ENCODE measurements at regions not wholly inside any gene's neighbourhood (a gene's known extent, or its start where the extent isn't known, plus 50 kb on each side); places are given as distances from the start of the nearest gene placed in this dataset.
A peak's percentile ranks its signal among the peaks of the same experiment; 100 is the strongest.
"Not testable (repeated sequence)": the region's sequence is repeated elsewhere in the genome, so short reads cannot be mapped to it uniquely, and the experiment has no call there.

DNA sequence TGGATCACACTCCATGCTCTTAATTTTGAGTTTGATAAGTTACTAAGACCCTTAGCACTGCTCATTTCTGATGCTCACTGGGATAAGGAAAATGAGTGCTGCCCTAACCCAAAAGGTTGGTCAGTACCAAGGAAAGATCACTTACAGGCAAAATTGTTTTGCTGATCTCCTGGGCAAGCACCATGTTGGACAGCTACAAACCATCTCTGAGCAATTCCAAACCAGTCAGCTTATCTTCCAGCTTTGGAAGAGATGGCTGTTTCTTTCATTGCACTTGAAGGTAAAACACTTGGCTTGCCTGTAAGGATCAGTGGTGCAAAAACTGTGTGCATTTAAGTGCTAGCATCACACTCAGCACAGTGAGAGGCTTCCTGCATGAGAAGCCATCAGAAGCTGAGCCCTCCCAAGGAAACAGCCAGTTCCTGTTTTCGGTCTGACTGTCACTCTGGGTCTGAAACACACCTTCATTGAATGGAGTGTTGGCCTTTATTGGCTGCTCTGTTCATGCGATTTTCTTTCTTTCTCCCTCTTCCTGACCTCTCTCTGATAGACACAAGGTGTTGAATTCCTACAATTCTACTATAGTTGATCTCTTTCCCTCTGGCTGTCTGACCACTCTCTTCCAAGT is 126.4 kb upstream of the GHITM start:
- TF ChIP-seq, protein P1, sequence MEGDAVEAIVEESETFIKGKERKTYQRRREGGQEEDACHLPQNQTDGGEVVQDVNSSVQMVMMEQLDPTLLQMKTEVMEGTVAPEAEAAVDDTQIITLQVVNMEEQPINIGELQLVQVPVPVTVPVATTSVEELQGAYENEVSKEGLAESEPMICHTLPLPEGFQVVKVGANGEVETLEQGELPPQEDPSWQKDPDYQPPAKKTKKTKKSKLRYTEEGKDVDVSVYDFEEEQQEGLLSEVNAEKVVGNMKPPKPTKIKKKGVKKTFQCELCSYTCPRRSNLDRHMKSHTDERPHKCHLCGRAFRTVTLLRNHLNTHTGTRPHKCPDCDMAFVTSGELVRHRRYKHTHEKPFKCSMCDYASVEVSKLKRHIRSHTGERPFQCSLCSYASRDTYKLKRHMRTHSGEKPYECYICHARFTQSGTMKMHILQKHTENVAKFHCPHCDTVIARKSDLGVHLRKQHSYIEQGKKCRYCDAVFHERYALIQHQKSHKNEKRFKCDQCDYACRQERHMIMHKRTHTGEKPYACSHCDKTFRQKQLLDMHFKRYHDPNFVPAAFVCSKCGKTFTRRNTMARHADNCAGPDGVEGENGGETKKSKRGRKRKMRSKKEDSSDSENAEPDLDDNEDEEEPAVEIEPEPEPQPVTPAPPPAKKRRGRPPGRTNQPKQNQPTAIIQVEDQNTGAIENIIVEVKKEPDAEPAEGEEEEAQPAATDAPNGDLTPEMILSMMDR (conservative IDR thresholded peaks at IDR 0.05; ENCODE audit: low read depth, low read length), result no peak
- no peak overlapping the region for H2AFZ ChIP-seq (ENCODE audit: low read depth)
- H3K36me3 ChIP-seq (ENCODE audit: insufficient read depth), result no peaks in the 10 kb centered on the region
- H3K27ac ChIP-seq, result no peak overlapping the region
- H3K4me2 ChIP-seq, result no peak overlapping the region
- H3K79me2 ChIP-seq (ENCODE audit: insufficient read depth, low read depth), result no peaks in the 10 kb centered on the region
- H3K4me3 ChIP-seq (IDR thresholded peaks at IDR 0.05; ENCODE audit: insufficient read depth, low read depth, low read length), result no peak overlapping the region
- no peaks in the 10 kb centered on the region for H3K27me3 ChIP-seq (ENCODE audit: insufficient read depth, low read depth)
- H4K20me1 ChIP-seq (ENCODE audit: insufficient read depth), result no peaks in the 10 kb centered on the region
- H3K9ac ChIP-seq, result no peak overlapping the region
- no peaks in the 10 kb centered on the region for H3K4me1 ChIP-seq (ENCODE audit: low read depth, poor library complexity, severe bottlenecking)

DNA sequence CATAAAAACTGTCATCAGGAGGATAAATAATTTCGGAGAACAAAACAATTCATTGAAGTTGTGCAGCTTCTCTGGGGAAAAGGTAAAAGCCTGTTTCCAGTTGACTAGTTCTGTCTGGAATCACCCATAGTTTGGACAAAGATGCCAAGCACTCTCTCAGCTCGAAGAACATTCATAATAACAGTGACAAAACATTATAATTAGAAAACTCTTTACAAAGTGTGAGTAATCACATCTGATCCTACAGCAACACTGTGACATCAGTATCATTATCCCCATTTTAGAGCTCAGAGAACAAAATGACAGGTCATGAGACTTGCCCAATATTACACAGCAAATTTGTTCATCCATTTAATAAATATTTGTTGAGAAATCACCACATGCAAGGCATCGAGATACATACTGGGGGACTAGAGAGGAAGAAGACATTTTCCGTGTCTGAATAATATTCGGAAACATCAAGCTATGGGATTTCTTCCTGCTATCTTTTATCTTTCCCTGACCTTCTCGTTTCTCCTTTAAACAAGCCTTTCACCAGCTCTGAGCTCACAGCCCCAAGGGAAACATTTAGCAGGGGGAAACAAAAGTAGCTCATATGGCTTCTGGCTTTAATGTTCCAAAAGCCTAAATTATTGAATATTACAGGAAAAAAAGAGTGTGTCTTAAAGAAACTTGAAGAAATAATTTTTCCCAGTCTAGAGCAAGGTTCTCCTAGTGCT is 123.3 kb upstream of the GHITM start:
- Histone ChIP-seq H3K27ac (no peak overlapping the region), H4K20me1 (ENCODE audit: insufficient read depth) (no peaks in the 10 kb centered on the region), H3K4me2 (no peak overlapping the region), H3K4me1 (ENCODE audit: low read depth, poor library complexity, severe bottlenecking) (no peaks in the 10 kb centered on the region), H3K27me3 (ENCODE audit: insufficient read depth, low read depth) (no peaks in the 10 kb centered on the region), H3K36me3 (ENCODE audit: insufficient read depth) (no peaks in the 10 kb centered on the region), H3K9ac (no peak overlapping the region), H2AFZ (ENCODE audit: low read depth) (no peak overlapping the region), H3K4me3 (IDR thresholded peaks at IDR 0.05; ENCODE audit: insufficient read depth, low read depth, low read length) (no peak overlapping the region), H3K79me2 (ENCODE audit: insufficient read depth, low read depth) (no peaks in the 10 kb centered on the region)
- TF ChIP-seq, protein P1 (conservative IDR thresholded peaks at IDR 0.05; ENCODE audit: low read depth, low read length), result no peak

DNA sequence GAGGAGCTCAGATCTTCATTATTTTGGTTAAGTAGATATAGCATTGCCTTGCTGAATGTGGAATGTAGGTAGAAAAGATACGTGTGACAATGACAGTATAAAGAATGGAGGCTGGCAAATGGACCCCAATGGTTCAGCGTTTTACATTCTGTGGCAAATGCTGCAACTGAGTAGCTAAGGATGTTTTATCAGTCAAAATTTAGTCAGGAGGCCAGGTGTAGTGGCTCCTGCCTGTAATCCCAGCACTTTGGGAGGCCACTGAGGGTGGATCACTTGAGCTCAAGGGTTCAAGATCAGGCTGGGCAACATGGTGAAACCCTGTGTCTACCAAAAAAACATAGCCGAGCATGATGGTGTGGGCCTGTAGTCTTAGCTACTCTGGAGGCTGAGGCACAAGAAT is 120.5 kb upstream of the GHITM start:
- TF ChIP-seq, protein P1 (conservative IDR thresholded peaks at IDR 0.05; ENCODE audit: low read depth, low read length), result no peak
- Histone ChIP-seq H2AFZ (ENCODE audit: low read depth) (no peak overlapping the region), H3K9ac (no peak overlapping the region), H4K20me1 (ENCODE audit: insufficient read depth) (no peaks in the 10 kb centered on the region), H3K79me2 (ENCODE audit: insufficient read depth, low read depth) (no peaks in the 10 kb centered on the region), H3K4me1 (ENCODE audit: low read depth, poor library complexity, severe bottlenecking) (no peaks in the 10 kb centered on the region), H3K36me3 (ENCODE audit: insufficient read depth) (no peaks in the 10 kb centered on the region), H3K4me2 (no peak overlapping the region), H3K27ac (no peak overlapping the region), H3K4me3 (IDR thresholded peaks at IDR 0.05; ENCODE audit: insufficient read depth, low read depth, low read length) (no peak overlapping the region), H3K27me3 (ENCODE audit: insufficient read depth, low read depth) (no peaks in the 10 kb centered on the region)

DNA sequence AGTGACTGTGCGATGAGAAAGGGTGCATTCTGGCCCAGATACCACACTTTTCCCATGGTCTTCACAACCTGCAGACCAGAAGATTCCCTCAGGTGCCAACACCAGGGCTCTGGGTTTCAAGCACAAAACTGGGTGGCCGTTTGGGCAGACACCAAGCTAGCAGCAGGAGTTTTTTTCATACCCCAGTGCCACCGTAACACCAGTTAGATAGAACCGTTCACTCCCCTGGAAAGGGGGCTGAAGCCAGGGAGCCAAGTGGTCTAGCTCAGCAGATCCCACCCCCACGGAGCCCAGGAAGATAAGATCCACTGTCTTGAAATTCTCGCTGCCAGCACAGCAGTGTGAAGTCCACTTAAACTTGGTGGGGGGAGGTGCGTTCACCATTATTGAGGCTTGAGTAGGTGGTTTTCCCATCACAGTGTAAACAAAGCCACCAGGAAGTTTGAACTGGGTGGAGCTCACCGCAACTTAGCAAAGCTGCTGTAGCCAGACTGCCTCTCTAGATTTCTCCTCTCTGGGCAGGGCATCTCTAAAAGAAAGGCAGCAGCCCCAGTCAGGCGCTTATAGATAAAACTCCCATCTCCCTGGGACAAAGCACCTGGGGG is 119.4 kb upstream of the GHITM start:
- H2AFZ ChIP-seq (ENCODE audit: low read depth); H3K36me3 ChIP-seq (ENCODE audit: insufficient read depth); H3K27me3 ChIP-seq (ENCODE audit: insufficient read depth, low read depth); H3K4me3 ChIP-seq (IDR thresholded peaks at IDR 0.05; ENCODE audit: insufficient read depth, low read depth, low read length); H4K20me1 ChIP-seq (ENCODE audit: insufficient read depth); H3K27ac ChIP-seq; H3K79me2 ChIP-seq (ENCODE audit: insufficient read depth, low read depth); H3K4me2 ChIP-seq; H3K9ac ChIP-seq; H3K4me1 ChIP-seq (ENCODE audit: low read depth, poor library complexity, severe bottlenecking): not testable (repeated sequence)

DNA sequence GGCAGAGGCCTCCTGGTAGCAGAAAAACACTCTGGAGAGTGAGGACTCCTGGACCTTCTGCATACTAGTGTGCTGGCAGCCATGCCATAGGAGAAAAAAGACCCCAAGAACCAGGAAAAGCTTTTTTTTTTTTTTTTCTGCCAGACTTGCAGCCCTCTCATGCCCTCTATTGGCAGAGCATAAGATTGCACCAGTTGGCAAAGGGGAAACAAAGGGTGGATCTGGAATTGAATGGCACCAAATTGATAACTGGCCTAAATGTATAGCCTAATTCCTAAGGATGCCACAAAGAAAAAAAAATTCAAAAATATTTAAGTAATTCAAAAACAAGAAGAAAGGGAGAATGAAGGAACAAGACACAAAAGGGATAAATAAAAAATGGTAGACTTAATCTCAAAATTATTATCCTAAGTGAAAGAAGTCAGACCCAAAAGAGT is 112.5 kb upstream of the GHITM start:
- H3K4me1 ChIP-seq (ENCODE audit: low read depth, poor library complexity, severe bottlenecking), result no peaks in the 10 kb centered on the region
- no peak overlapping the region for H3K9ac ChIP-seq
- H3K27ac ChIP-seq, result no peak overlapping the region
- no peak overlapping the region for H2AFZ ChIP-seq (ENCODE audit: low read depth)
- H4K20me1 ChIP-seq (ENCODE audit: insufficient read depth), result no peaks in the 10 kb centered on the region
- no peaks in the 10 kb centered on the region for H3K36me3 ChIP-seq (ENCODE audit: insufficient read depth)
- no peaks in the 10 kb centered on the region for H3K27me3 ChIP-seq (ENCODE audit: insufficient read depth, low read depth)
- H3K4me3 ChIP-seq (IDR thresholded peaks at IDR 0.05; ENCODE audit: insufficient read depth, low read depth, low read length), result no peak overlapping the region
- no peak overlapping the region for H3K4me2 ChIP-seq
- H3K79me2 ChIP-seq (ENCODE audit: insufficient read depth, low read depth), result no peaks in the 10 kb centered on the region
- TF ChIP-seq, protein P1 (conservative IDR thresholded peaks at IDR 0.05; ENCODE audit: low read depth, low read length), result peak; percentile 91

Measured in KMS-11 (cell line).